Lung microvascular endothelial cell (primary cell): ENCODE measurements at regions not wholly inside any gene's neighbourhood (a gene's known extent, or its start where the extent isn't known, plus 50 kb on each side); places are given as distances from the start of the nearest gene placed in this dataset.

Experiments
- DNase-seq, 2 donors: peaks; one replicate each; pipeline versions ENCODE4 v3.0.0 to v3.0.0-alpha.2; 2010; ENCODE audit warnings: low read depth in 2 of 2

- no peak for DNase-seq
These were observed 384.6 kb upstream of the KHDRBS2 start for GRCh38 chr6:62670490-62671223.

- DNase-seq, result no peak
These were observed 383.8 kb upstream of the KHDRBS2 start for GRCh38 chr6:62669831-62670230.

- DNase-seq, result peak; percentile 27 to 39
These were observed 366.8 kb upstream of the KHDRBS2 start for GRCh38 chr6:62652692-62653328.

GRCh38 chr6:62645274-62645673 is 359.2 kb upstream of the KHDRBS2 start:
- DNase-seq, result no peak

GRCh38 chr6:62640749-62641148 is 354.7 kb upstream of the KHDRBS2 start:
- no peak for DNase-seq

GRCh38 chr6:62626661-62627060 is 340.6 kb upstream of the KHDRBS2 start:
- DNase-seq, result no peak

- DNase-seq, result no peak
These were observed 338.0 kb upstream of the KHDRBS2 start for GRCh38 chr6:62623846-62624532.

GRCh38 chr6:62615366-62616015 is 329.5 kb upstream of the KHDRBS2 start:
- DNase-seq, result no peak

- DNase-seq, result no peak
These were observed 328.4 kb upstream of the KHDRBS2 start for GRCh38 chr6:62614442-62614841.

GRCh38 chr6:62613928-62614327 is 327.9 kb upstream of the KHDRBS2 start:
- no peak for DNase-seq

GRCh38 chr6:62612471-62612870 is 326.4 kb upstream of the KHDRBS2 start:
- no peak for DNase-seq

- DNase-seq, result no peak
These were observed 284.3 kb upstream of the KHDRBS2 start for GRCh38 chr6:62570372-62570771.

GRCh38 chr6:62541502-62541901 is 255.5 kb upstream of the KHDRBS2 start:
- no peak for DNase-seq

GRCh38 chr6:62530985-62531384 is 245.0 kb upstream of the KHDRBS2 start:
- no peak for DNase-seq

GRCh38 chr6:62528894-62529526 is 243.0 kb upstream of the KHDRBS2 start:
- DNase-seq, result no peak

GRCh38 chr6:62523630-62524029 is 237.6 kb upstream of the KHDRBS2 start:
- no peak for DNase-seq

GRCh38 chr6:62519574-62519973 is 233.5 kb upstream of the KHDRBS2 start:
- DNase-seq, result no peak

GRCh38 chr6:62516291-62517141 is 230.5 kb upstream of the KHDRBS2 start:
- no peak for DNase-seq

- no peak for DNase-seq
These were observed 206.3 kb upstream of the KHDRBS2 start for GRCh38 chr6:62492192-62492822.

GRCh38 chr6:62480544-62480943 is 194.5 kb upstream of the KHDRBS2 start:
- no peak for DNase-seq
